Embryonic facial prominence (tissue), 1 donor: ENCODE measurements at regions not wholly inside any gene's neighbourhood (a gene's known extent, or its start where the extent isn't known, plus 50 kb on each side); places are given as distances from the start of the nearest gene placed in this dataset.
"Not testable (repeated sequence)": the region's sequence is repeated elsewhere in the genome, so short reads cannot be mapped to it uniquely, and the experiment has no call there.

Experiments
- DNase-seq: peaks from one replicate; pipeline ENCODE4 v3.0.0-alpha.2; 2016; ENCODE audit errors: extremely low spot score

DNA sequence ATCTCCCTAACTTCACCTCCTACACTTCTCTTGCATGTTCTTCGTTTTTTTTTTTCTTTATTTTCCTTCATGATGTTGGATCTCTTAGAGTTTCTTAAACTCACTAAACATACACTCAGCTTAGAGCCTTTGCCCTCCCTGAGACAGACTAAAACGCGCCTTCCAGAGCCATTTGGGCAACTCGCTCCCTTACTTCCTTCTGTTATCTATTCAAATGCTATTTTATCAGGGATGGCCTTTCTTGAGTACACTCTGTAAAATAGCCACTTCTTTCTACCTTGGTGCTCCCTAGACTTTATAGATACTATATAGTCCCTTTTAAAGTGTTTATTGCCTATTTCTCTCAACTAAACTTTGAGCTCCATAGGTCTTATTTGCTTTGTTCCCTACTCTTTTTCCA lies 598.2 kb upstream of the NECTIN3 start:
- no peak for DNase-seq

DNA sequence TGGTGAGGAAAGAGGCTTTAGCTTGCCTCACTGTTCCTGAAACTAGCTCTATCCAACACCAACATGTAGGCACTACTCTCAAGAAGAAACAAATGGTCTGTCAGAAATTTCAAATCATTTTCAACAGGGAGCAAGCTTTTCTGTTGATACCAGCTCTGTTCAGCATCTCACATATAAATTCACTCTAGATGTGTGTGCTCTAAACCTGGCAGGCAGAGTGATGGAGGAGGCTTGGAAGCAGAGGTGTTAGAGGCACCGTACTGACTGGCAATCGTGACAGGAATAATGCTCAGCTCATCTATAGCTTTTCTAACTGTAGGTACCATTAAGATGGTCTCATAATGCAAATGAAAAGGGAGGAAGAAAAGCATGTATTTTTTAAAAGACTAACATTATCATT lies 597.2 kb upstream of the NECTIN3 start:
- no peak for DNase-seq

DNA sequence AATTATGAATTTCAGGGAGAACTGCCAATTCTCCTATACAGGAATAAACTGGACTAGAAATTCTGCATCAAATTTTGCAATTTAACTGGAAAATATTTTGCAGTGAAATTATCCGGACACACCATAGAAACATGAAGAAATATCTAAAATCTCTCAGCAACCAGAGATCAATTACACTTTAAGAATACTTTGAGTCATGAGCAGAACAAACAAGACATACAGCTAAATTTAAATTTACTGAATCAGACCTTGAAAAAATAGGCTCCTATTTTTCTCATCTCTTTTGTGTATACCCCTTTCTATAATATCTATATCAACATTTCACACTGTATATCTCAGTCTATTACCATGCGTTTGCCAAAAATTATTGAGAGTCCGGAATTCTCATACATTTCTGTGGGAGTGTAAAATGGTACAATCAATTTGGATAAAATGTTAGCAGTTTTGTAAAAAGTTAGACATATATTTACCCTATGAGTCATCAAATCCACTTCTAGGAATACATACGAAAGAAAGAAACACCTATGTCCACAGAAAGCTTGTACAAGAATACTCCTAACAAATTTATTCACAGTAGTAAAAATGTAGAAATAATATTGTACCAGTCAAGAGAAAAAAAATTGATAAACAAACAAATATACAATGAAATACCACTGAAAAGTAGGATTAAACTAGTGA lies 593.1 kb upstream of the NECTIN3 start:
- DNase-seq, result no peak

DNA sequence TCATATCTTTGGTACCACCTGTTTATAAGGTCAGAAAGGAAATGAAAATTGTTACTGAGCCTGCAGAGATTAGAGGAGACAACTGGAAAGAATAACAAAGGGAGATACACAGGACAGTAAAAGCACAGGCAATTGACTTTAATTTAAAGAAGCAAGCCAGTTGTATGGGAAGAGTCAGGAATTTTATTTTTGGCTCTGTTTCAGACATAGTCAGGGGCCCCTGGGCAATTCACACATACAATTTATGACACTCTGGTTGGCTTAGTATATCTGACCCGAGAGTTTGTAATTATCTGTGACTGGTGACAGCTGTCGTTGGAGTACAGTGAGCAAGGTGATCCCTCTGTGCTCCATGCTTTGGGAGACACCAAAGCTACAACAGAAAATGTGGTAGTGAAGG lies 591.9 kb upstream of the NECTIN3 start:
- DNase-seq, result no peak

DNA sequence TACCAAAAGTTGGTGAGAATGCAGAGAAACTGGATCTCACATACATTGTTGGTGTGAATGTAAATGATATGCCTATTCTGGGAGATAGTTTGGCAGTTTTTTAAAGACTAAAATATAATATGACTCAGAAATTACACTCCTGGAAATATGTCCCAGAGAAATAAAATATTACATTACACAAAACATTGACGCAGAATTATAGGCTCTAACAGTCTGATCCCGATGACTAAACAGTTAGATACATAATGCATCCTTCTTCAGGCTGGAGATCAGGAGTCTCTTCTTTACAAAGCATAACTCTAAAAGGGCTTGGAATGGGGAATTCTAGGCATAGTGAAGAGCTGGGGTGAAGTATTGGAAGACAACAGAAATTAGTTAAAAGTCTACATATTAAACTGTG lies 586.2 kb upstream of the NECTIN3 start:
- no peak for DNase-seq

DNA sequence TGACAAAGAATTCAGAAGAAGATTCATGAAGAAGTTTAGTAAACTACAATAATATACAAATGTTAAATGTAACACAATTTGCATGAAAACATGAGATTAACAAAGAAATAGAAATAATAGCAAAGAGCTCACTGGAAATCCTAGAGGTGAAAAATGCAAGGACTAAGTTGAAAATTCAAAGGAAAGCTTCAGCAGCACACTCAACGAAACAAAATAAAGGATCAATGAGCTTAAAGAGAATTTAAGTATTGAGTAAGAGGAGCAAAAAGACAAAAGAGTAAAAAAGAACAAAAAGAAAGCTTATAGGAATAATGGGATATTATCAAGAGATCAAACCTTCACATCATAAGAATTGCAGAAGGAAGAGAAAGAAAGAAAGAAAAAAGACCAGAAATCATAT lies 583.8 kb upstream of the NECTIN3 start:
- DNase-seq, result no peak

DNA sequence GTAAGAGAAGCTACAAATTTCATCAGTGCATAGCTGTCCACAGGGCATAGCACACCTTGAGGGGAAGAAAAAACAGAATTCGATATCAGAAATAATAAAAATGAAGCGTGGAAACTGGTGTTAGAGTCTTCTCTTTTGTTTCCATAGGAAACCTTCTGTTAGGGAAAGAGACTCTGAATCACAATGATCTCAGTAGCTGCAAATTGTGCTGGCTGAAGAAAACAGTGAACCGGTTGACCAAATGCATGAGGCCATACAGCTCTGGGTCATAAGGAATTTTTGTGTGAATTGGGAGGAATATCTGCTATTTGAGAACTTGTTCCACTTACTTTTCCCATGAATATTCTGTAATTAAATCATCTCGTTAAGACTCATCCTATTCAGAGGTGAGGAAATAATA lies 580.2 kb upstream of the NECTIN3 start:
- no peak for DNase-seq

DNA sequence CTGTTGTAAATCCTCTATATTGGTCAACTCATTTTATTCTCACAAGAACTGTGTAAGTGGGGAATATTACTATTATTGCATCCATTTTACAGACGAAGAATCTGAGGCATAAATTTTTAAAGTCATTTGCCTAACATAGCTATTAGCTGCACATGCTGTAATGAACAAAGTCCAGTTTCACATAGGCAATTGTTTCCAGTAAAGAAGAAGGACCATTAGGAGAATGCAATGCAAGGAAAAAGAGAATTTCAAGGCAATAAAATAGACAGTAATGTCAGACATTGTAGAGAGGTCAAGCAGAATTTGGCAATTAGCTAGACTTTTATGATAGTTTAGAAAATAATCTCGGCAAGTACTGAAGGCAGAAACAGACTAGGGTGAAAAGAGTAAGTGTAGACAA lies 578.7 kb upstream of the NECTIN3 start:
- DNase-seq, result no peak

DNA sequence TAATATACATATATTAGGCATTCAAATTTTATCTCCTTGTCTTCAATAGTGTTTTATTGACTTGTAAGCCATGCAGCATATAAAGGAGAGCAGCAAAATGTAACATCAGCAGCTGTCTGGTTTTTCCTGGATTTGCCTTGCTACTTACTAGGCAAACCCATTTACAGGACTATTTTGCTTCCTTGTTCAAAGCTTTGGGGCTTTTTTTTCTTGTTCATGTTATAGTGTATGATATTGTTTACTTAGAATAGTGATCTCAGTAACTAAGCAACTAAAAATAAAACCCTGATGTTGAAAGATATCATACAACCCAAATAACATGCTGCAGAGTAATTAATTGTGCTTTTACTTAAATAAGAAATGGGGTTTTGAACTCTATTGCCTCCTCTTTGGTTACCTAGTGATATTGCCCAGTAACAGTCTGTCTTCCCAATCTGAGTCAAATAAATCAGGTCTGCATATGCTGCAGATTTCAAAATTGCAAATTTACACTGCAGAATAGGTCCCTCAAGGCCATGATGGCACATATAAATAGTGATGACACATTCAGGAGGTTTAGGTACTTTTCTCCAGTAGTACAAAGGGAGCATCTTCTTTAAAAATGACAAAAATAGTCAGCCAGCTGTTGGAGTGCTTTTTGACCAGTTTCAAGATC lies 578.1 kb upstream of the NECTIN3 start:
- no peak for DNase-seq

DNA sequence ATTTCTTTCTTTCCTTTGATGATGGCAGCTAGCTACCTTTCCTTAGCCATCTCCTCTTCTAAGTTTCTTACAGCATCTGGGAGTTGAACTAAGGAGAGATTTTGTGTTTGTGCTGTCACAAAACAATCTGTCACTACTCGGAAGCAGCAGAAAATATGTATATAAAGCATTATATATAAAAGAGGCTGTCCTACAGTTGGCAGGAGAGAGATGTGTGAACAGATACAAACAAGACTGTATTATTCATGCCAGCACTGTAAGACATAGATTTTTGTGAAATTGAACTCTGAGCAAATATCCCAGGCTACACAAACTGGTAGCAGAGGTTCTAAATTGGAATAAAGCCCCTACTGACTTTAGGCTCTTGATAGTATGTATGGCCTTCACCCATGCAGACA lies 577.5 kb upstream of the NECTIN3 start:
- no peak for DNase-seq

DNA sequence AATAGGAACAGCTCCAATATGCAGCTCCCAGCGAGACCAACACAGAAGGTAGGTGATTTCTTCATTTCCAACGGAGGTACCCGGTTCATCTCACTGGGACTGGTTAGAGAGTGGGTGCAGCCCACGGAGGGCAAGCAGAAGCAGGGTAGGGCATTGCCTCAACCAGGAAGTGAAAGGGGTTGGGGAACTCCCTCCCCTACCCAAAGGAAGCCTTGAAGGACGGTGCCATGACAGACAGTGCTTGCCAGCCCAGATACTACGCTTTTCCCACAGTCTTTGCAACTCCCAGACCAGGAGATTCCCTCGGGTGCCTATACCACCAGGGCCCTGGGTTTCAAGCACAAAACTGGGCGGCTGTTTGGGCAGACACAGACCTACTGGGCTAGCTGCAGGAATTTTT lies 576.9 kb upstream of the NECTIN3 start:
- no peak for DNase-seq

DNA sequence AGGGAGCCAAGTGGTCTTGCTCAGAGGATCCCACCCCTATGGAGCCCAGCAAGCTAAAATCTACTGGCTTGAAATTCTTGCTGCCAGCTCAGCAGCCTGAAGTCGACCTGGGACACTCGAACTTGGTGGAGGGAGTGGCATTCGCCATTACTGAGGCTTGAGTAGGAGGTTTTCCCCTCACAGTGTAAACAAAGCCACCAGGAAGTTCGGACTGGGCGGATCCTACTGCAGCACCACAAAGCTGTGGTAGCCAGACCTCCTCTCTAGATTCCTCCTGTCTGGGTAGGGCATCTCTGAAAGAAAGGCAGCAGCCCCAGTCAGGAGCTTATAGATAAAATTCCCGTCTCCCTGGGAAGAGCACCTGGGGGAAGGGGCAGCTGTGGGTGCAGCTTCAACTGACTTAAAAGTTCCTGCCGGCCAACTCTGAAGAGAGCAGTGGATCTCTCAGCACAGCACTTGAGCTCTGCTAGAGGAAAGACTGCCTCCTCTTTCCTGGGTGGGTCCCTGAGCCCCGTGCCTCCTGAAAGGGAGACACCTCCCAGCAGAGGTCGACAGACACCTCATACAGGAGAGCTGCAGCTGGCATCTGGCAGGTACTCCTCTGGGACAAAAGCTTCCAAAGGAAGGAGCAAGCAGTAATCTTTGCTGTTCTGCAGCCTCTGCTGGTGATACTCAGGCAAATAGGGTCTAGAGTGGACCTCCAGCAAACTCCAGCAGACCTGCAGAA lies 576.3 kb upstream of the NECTIN3 start:
- DNase-seq, result no peak

DNA sequence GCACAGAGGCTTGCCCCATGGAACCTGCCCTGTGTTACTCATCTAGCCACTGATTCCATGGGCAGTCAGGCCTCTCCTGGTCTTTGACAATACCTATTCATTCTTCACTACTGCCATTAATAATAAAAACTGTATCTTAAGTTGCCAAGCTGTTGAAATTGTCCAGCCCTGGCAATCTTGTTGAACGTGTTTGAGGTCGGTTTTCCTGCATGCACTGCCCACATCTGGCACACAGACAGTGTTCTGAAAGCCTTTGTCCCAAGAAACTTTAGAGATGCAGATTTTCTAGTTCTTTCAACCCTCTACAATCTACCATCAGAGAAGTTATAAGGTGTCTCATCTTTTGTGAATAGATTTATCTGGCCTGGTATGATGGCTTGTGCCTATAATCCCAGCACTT lies 567.2 kb upstream of the NECTIN3 start:
- no peak for DNase-seq

DNA sequence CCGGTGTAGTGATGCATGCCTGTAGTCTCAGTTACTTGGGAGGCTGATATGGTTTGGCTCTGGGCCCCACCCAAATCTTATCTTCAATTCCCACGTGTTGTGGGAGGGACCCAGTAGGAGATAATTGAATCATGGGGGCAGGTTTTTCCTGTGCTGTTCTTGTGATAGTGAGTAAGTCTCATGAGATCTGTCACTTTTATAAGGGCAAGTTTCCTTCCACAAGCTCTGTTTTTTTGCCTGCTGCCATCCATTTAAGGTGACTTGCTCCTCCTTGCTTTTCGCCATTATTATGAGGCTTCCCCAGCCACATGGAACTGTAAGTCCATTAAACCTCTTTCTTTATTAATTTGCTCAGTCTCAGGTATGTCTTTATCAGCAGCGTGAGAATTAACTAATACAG lies 566.7 kb upstream of the NECTIN3 start:
- no peak for DNase-seq

DNA sequence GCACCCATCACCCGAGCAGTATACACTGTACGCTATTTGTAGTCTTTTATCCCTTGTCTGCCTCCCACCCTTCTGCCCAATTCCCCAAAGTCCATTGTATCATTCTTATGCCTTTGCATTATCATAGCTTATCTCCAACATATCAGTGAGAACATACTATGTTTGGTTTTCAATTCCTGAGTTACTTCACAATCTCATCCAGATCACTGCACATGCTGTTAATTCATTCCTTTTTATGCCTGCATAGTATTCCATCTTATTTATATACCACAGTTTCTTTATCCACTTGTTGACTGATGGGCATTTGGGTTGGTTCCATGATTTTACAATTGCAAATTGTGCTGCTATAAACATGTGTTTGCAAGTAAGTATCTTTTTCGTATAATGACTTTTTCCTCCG lies 564.7 kb upstream of the NECTIN3 start:
- no peak for DNase-seq

DNA sequence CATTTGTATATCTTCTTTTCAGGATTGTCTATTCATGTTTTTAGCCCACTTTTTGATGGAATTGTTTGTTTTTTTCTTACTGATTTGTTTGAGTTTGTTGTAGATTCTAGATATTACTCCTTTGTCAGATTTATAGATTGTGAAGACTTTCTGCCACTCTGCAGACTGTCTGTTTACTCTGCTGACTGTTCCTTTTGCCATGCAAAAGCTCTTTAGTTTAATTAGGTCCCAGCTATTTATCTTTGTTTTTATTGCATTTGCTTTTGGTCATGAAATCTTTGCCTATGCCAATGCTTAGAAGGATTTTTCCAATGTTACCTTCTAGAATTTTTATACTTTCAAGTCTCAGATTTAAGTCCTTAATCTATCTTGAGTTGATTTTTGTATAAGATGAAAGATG lies 564.0 kb upstream of the NECTIN3 start:
- DNase-seq, result not testable (repeated sequence)

DNA sequence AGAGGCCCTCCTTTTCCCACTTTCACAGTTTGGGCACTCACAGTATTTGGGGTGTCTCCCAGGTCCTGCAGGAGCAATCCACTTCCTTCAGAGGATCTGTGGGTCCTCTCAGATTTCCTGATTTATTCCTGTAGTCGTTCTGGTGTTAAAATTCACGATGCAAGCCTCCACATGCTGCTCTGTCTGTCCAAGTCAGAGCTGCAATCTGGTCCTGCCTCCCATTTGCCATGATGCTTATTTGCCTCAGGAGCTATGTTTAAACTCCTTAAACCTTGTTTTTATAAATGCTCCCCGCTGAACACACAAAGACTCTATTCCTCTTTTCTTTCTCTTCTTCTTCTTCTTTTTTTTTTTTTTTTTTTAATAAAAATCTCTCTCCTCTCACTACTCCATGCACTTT lies 558.7 kb upstream of the NECTIN3 start:
- DNase-seq, result no peak

DNA sequence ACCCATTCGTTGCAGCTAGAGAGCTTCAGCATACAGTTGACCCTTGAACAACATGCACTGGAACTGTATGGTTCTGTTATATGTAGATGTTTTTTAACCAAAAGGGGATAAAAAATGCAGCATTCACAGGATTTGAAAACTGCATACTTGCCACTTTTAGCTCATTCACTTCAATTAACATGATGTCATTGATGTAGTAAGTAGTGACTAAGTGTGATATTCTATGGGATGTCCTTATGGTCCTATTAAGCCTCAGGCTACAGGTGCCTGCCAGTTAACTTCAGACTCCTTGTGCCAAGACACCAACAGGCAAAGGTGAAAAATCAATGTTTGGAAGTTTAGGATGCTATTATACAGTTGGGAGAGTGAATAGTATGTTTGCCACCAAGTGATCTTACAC lies 553.6 kb upstream of the NECTIN3 start:
- DNase-seq, result no peak

DNA sequence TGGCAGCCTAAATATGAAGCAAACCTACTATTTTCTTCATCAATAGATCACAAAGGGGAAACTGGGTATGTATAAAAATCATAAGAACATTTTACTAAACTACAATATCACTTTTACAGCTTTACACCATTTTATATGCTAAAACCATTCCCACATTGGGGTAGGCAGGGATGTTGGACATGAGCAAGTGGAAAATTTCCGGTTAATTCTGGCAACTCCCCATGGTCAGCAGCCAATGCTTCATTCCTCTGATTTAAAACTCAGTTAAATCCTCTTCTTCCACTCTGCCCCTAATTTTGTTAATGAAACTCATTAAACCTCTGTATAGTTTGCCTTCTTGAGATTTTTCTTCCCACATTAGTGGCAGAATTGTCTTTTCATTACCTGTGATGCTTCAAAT lies 552.5 kb upstream of the NECTIN3 start:
- DNase-seq, result no peak

DNA sequence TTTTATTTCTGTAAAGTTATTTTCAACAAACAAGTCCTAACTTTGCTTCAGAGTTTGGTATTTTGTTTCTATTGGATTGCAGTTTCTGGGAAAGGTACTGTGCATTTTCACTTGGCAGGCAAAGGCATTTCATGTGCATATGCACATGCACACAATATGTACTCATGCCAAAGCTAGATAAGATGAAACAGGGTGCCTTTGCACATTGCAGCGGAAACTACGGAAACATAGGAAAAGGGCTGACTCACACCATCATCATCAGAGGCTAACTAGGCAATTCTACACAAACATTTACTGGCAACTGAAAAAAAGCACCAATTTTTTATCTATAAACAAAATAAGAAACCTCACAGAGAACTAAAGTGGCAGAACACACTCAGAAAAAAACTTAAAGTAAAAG lies 550.6 kb upstream of the NECTIN3 start:
- DNase-seq, result no peak

DNA sequence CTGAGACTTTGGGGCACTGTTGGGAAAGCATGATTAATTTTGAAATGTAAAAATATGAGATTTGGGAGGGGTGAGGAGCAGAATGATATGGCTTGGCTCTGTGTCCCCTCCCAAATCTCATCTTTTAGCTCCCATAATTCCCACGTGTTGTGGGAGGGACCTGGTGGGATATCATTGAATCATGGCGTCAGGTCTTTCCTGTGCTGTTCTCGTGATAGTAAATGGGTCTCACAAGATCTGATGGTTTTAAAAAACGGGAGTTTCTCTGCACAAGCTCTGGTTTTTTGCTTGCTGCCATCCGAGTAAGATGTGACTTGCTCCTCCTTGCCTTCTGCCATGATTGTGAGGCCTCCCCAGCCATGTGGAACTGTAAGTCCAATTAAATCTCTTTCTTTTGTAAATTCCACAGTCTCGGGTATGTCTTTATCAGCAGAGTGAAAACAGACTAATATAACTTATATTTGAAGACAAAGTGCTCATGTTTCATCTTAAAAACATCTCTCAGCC lies 546.0 kb upstream of the NECTIN3 start:
- not testable (repeated sequence) for DNase-seq

DNA sequence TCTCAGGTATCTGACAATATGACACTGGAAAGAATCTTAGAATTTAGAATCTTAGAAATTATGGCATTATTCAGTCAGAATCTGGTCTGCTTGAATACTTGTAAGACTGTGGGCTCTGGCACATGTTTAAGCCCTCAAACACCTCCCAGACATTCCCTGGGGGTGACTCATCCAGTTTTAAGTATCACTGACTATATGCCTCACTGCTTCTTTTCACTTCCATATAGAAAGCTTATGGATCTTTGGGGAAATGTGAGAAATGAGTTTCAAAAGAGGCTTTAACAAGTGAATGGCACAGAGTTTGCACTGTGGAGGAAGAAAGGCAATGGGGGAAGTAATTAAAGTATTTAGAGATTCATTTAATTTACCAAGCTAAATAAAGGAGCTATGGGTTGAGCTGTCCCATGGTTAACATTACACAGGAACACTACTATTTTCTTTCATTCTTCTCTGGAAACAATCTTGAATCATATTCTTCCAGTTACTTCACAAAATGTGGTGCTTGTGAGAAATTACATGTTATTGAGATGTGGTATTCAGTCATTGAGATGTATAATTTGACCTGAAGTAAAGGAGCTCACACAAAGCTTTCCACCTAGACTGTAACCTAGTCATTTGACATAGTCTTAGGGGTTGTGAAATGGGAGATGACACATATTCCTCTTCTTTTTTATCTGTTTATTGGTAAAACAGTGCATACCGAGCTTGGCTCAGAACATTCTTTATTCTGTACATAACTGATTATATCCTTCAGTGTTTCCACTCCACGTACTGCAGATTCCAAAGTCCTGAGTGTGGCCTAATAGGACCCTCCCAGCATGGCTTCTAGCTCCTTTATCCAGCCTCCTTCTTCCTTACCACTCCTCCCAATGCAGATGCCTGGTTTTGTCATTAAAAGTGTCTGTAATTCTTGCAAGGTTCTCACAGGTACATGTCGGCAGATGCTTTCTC lies 544.6 kb upstream of the NECTIN3 start:
- DNase-seq, result no peak
